Endothelial cell of umbilical vein (primary cell): ENCODE measurements at regions not wholly inside any gene's neighbourhood (a gene's known extent, or its start where the extent isn't known, plus 50 kb on each side); places are given as distances from the start of the nearest gene placed in this dataset.

Source experiments
- BruUV-seq: library from RNA; stranded (reverse); fragments of 400-500 nt; replicated peaks from 2 replicates; lab custom pipeline; 2021; lab: Mats Ljungman, UMichigan
- CTCF ChIA-PET: fragments of 300-600, 350-600 bp; sonication (Branson Sonifier 250); formaldehyde crosslinking; loops from one replicate; lab custom pipeline; 2021; ENCODE audit warnings: antibody characterized with exemption, inconsistent platforms; lab: Charles Lee
- POLR2A ChIA-PET: fragments of 300-600, 350-600 bp; sonication (Branson Sonifier 250); formaldehyde crosslinking; loops from one replicate; lab custom pipeline; 2021; ENCODE audit warnings: antibody characterized with exemption, inconsistent platforms; lab: Charles Lee
- DNase-seq: peaks from one replicate; pipeline ENCODE4 v3.0.0-alpha.2; 2011; ENCODE audit warnings: low read depth, low spot score
- FAIRE-seq: peaks from 2 replicates; lab custom pipeline; 2011; peaks lifted over from hg19 to GRCh38; lab: Jason Lieb, UNC
- H2AFZ ChIP-seq: 2 replicates; pipeline ENCODE4 v1.6.0; 2012; ENCODE audit warnings: low read depth, low read length, control low read depth, inconsistent platforms
- H3K27ac ChIP-seq: 2 replicates; pipeline ENCODE4 v1.5.1; 2011; ENCODE audit warnings: low read depth, mild to moderate bottlenecking, control low read depth, low read length, moderate library complexity; ENCODE audit not compliant: insufficient read depth
- H3K27me3 ChIP-seq, 2 experiments: 2 replicates each; pipeline versions ENCODE4 v1.6.0 to v1.6.1; 2011; ENCODE audit warnings: low read length in 2 of 2, mixed read lengths in 1 of 2; ENCODE audit not compliant: control insufficient read depth in 2 of 2, insufficient read depth in 2 of 2
- H3K36me3 ChIP-seq, 2 experiments: 2 replicates in 1 of 2; 3 replicates in 1 of 2; pipeline ENCODE4 v1.5.1; 2011; ENCODE audit warnings: low read length in 2 of 2, mild to moderate bottlenecking in 1 of 2, moderate library complexity in 1 of 2; ENCODE audit not compliant: control insufficient read depth in 2 of 2, insufficient read depth in 2 of 2; ENCODE audit errors: extremely low read depth in 1 of 2
- H3K4me1 ChIP-seq: 3 replicates; pipeline ENCODE4 v1.5.1; 2011; ENCODE audit warnings: mild to moderate bottlenecking, low read length; ENCODE audit not compliant: control insufficient read depth, insufficient read depth; ENCODE audit errors: extremely low read depth
- H3K4me2 ChIP-seq: 2 replicates; pipeline ENCODE4 v1.6.1; 2011; ENCODE audit warnings: low read length, control low read depth, mixed read lengths; ENCODE audit not compliant: insufficient read depth
- H3K4me3 ChIP-seq, 3 experiments: fragments of 200-600 bp in 1 of 3; sonication (generic), shearing (Covaris generic) in 1 of 3; replicated peaks in 1 of 3; 2 replicates each; pipeline ENCODE4 v1.5.1; 2011 to 2016; ENCODE audit warnings: control low read depth in 3 of 3, low read length in 3 of 3, mild to moderate bottlenecking in 2 of 3, inconsistent platforms in 1 of 3, low read depth in 1 of 3, moderate library complexity in 1 of 3; ENCODE audit not compliant: insufficient read depth in 1 of 3
- H3K79me2 ChIP-seq: 2 replicates; pipeline ENCODE4 v1.6.0; 2012; ENCODE audit warnings: low read length, inconsistent platforms; ENCODE audit not compliant: control insufficient read depth, insufficient read depth
- H3K9ac ChIP-seq: replicated peaks from 2 replicates; pipeline ENCODE3; 2011; ENCODE audit warnings: low read length, control low read depth; ENCODE audit not compliant: insufficient read depth; ENCODE audit errors: extremely low read depth
- H3K9me1 ChIP-seq: replicated peaks from 3 replicates; pipeline ENCODE4 v1.6.0; 2011; ENCODE audit warnings: mild to moderate bottlenecking, low read length; ENCODE audit not compliant: control insufficient read depth, insufficient read depth; ENCODE audit errors: extremely low read depth
- H3K9me3 ChIP-seq: replicated peaks from 2 replicates; pipeline ENCODE4 v1.5.1; 2012; ENCODE audit warnings: low read length, inconsistent platforms; ENCODE audit not compliant: control insufficient read depth, insufficient read depth
- H4K20me1 ChIP-seq: replicated peaks from 2 replicates; pipeline ENCODE3; 2011; ENCODE audit warnings: mild to moderate bottlenecking, low read length; ENCODE audit not compliant: control insufficient read depth, insufficient read depth; ENCODE audit errors: extremely low read depth
- CTCF ChIP-seq, 2 donors: IDR thresholded peaks; 1 replicate in 1 of 2; 2 replicates in 1 of 2; pipeline ENCODE4 v1.5.1; 2011; ENCODE audit warnings: low read length in 2 of 2, mild to moderate bottlenecking in 2 of 2, moderate library complexity in 2 of 2, control low read depth in 1 of 2, inconsistent platforms in 1 of 2, low read depth in 1 of 2; ENCODE audit not compliant: insufficient read depth in 1 of 2; ENCODE audit errors: extremely low read depth in 1 of 2
- EZH2 ChIP-seq: IDR thresholded peaks from 2 replicates; pipeline ENCODE4 v1.6.1; 2012; ENCODE audit warnings: borderline replicate concordance, low read depth, mild to moderate bottlenecking, moderate library complexity, low read length, inconsistent platforms; ENCODE audit not compliant: severe bottlenecking
- FOS ChIP-seq: IDR thresholded peaks from 2 replicates; pipeline ENCODE4 v1.6.1; 2011; ENCODE audit warnings: mild to moderate bottlenecking, low read length, moderate library complexity, borderline replicate concordance; ENCODE audit not compliant: insufficient read depth
- GATA2 ChIP-seq: IDR thresholded peaks from 2 replicates; pipeline ENCODE4 v1.7.0; 2011; ENCODE audit warnings: low read depth, mild to moderate bottlenecking, moderate library complexity, mixed read lengths, low read length; ENCODE audit not compliant: insufficient read length, insufficient read depth
- JUN ChIP-seq: IDR thresholded peaks from 2 replicates; pipeline ENCODE4 v1.6.1; 2011; ENCODE audit warnings: borderline replicate concordance, low read depth; ENCODE audit not compliant: insufficient read length, insufficient read depth
- MAX ChIP-seq: IDR thresholded peaks from 2 replicates; pipeline ENCODE4 v1.6.1; 2011; ENCODE audit not compliant: insufficient read depth, insufficient read length
- MYC ChIP-seq: IDR thresholded peaks from one replicate; pipeline ENCODE4 v1.6.1; 2011; ENCODE audit warnings: mild to moderate bottlenecking, low read depth, low read length
- POLR2A ChIP-seq: IDR thresholded peaks from 2 replicates; pipeline ENCODE4 v1.6.1; 2012; ENCODE audit warnings: low read depth, mild to moderate bottlenecking, control low read depth, low read length
- POLR2AphosphoS5 ChIP-seq: IDR thresholded peaks from 2 replicates; pipeline ENCODE4 v1.6.1; 2012; ENCODE audit warnings: low read depth, mild to moderate bottlenecking, control low read depth, low read length, moderate library complexity; ENCODE audit not compliant: insufficient read depth
- dilution Hi-C: fragments of 300-500 bp; cut with MboI; formaldehyde crosslinking; loops from one replicate; pipeline ENCODE4 v1.15.0; 2019; ENCODE audit warnings: low sequenced_read_pairs; ENCODE audit not compliant: extremely low pct_ligation_motif_present
- intact Hi-C: fragments of 100-400 bp; cut with micrococcal nuclease; formaldehyde crosslinking; loops from one replicate; pipeline ENCODE4 v1.10.0; 2022

- no peak for DNase-seq
- no peak overlapping the region for H3K4me2 ChIP-seq
- H3K9ac ChIP-seq, result no peak overlapping the region
- H3K4me1 ChIP-seq, result no peaks in the 10 kb centered on the region
- H3K27me3 ChIP-seq, result no peaks in the 10 kb centered on the region
- no peak overlapping the region for H3K27ac ChIP-seq
- no peak for TF ChIP-seq JUN
- H2AFZ ChIP-seq, result no peak overlapping the region
- no peak overlapping the region for H3K4me3 ChIP-seq
- H3K9me3 ChIP-seq, result no peaks in the 10 kb centered on the region
- BruUV-seq, result no TSS peak
- CTCF ChIA-PET, result no interaction called here
- dilution Hi-C loops, result no loop called here
- no peaks in the 10 kb centered on the region for H4K20me1 ChIP-seq
- no peaks in the 10 kb centered on the region for H3K9me1 ChIP-seq
- intact Hi-C loops, result no loop called here
- FAIRE-seq, result no peak
- POLR2A ChIA-PET, result no interaction called here
- no peaks in the 10 kb centered on the region for H3K36me3 ChIP-seq
- H3K79me2 ChIP-seq, result no peaks in the 10 kb centered on the region
These were observed 67.6 kb upstream of the NR3C1 start for GRCh38 chr5:143471041-143471509.

GRCh38 chr5:143470120-143470519 lies 66.6 kb upstream of the NR3C1 start:
- TF ChIP-seq FOS, result no peak
- TF ChIP-seq GATA2, result no peak
- no peak for TF ChIP-seq JUN
- TF ChIP-seq EZH2, result no peak
- no peak for TF ChIP-seq CTCF (IDR thresholded peaks at IDR 0.05; ENCODE audit: extremely low read depth in 1 of 2, insufficient read depth in 1 of 2, low read depth in 1 of 2, low read length in 2 of 2)
- TF ChIP-seq POLR2A, result no peak
- TF ChIP-seq MAX, result no peak
- TF ChIP-seq MYC, result no peak
- TF ChIP-seq POLR2AphosphoS5, result no peak

More at GRCh38 chr5:143470120-143470519, 66.6 kb upstream of the NR3C1 start:
- no peaks in the 10 kb centered on the region for H3K9me3 ChIP-seq
- ChIA-PET CTCF (no interaction called here), POLR2A (no interaction called here)
- DNase-seq, result no peak
- no peak for FAIRE-seq
- no peaks in the 10 kb centered on the region for H3K27me3 ChIP-seq
- H3K4me2 ChIP-seq, result no peak overlapping the region
- H3K4me1 ChIP-seq, result no peaks in the 10 kb centered on the region
- dilution Hi-C loops (no loop called here), intact Hi-C loops (no loop called here)
- H3K9ac ChIP-seq, result no peak overlapping the region
- no peaks in the 10 kb centered on the region for H4K20me1 ChIP-seq
- H3K36me3 ChIP-seq, result no peaks in the 10 kb centered on the region
- no peak overlapping the region for H3K4me3 ChIP-seq
- BruUV-seq, result no TSS peak
- H3K9me1 ChIP-seq, result no peaks in the 10 kb centered on the region
- H2AFZ ChIP-seq, result no peak overlapping the region
- no peaks in the 10 kb centered on the region for H3K79me2 ChIP-seq
- no peak overlapping the region for H3K27ac ChIP-seq
